ENCODE measurements at regions not wholly inside any gene's neighbourhood (a gene's known extent, or its start where the extent isn't known, plus 50 kb on each side); places are given as distances from the start of the nearest gene placed in this dataset.

DNA sequence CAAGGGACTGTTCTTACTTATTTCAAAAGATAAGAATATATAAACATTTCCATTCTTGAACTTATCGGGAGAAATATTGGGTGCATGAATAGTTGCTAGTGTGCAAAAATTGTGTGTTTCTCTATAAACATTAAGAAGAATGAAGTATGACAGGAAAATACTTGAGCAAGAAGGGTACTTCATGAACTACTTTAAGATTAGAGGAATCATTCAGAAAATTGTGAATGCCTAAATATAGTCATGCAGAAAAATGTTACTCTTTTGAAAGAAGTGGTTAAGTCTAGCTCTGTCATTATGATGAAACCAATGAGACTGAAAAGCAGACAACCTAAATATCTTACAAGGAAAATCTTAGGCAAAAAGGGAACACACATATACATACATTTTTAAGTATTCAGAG, 207.8 kb upstream of the PCDH18 start:
- H2AFZ ChIP-seq (ENCODE audit: low read depth, low read length): no peak overlapping the region
- ATAC-seq (ENCODE audit: insufficient read depth, low read depth): no peak
- H3K36me3 ChIP-seq (ENCODE audit: insufficient read depth, low read length): no peaks in the 10 kb centered on the region
- no peaks in the 10 kb centered on the region for H3K27me3 ChIP-seq (ENCODE audit: insufficient read depth, low read length, poor library complexity)
- no peak for TF ChIP-seq EZH2 (IDR thresholded peaks at IDR 0.05; ENCODE audit: borderline replicate concordance, low read depth, low read length, severe bottlenecking)
- TF ChIP-seq, protein P1, sequence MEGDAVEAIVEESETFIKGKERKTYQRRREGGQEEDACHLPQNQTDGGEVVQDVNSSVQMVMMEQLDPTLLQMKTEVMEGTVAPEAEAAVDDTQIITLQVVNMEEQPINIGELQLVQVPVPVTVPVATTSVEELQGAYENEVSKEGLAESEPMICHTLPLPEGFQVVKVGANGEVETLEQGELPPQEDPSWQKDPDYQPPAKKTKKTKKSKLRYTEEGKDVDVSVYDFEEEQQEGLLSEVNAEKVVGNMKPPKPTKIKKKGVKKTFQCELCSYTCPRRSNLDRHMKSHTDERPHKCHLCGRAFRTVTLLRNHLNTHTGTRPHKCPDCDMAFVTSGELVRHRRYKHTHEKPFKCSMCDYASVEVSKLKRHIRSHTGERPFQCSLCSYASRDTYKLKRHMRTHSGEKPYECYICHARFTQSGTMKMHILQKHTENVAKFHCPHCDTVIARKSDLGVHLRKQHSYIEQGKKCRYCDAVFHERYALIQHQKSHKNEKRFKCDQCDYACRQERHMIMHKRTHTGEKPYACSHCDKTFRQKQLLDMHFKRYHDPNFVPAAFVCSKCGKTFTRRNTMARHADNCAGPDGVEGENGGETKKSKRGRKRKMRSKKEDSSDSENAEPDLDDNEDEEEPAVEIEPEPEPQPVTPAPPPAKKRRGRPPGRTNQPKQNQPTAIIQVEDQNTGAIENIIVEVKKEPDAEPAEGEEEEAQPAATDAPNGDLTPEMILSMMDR (IDR thresholded peaks at IDR 0.05; ENCODE audit: borderline replicate concordance, extremely low read depth, low read length, poor library complexity, severe bottlenecking): no peak
- no peak overlapping the region for H3K4me3 ChIP-seq (ENCODE audit: low read depth in 1 of 2, low read length in 2 of 2)
- H3K79me2 ChIP-seq (ENCODE audit: insufficient read depth, low read length): no peaks in the 10 kb centered on the region
- no peaks in the 10 kb centered on the region for H3K9me3 ChIP-seq (ENCODE audit: insufficient read depth, low read length, severe bottlenecking)
- DNase-seq: no peak
- no peaks in the 10 kb centered on the region for H4K20me1 ChIP-seq (ENCODE audit: insufficient read depth, low read length)
- H3K9ac ChIP-seq (ENCODE audit: low read depth, low read length): no peak overlapping the region
- no peak overlapping the region for H3K27ac ChIP-seq (ENCODE audit: low read length)
- H3K4me2 ChIP-seq (ENCODE audit: insufficient read depth, low read length): no peak overlapping the region
- H3K4me1 ChIP-seq (ENCODE audit: insufficient read depth, low read length): no peaks in the 10 kb centered on the region

DNA sequence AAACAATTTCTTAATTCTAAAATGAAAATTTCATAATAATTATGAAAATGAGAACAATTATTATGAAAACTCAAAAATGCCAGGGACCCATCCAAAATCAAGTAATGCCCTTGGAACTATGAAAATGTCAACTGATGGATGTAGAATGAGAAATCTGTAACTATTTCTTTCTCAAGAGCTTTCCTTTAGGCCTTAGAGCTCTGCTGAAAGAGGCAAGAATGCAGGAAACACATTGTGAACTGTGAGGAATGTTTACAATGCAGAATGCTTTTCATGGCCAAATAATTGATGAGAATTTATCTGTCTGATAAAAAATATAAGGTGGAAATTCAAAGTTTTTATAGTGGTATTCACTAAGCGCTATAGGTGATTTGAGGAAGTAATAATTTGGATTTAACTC, 207.1 kb upstream of the PCDH18 start:
- Histone ChIP-seq H3K9me3 (ENCODE audit: insufficient read depth, low read length, severe bottlenecking) (no peaks in the 10 kb centered on the region), H3K27ac (ENCODE audit: low read length) (no peak overlapping the region), H3K4me1 (ENCODE audit: insufficient read depth, low read length) (no peaks in the 10 kb centered on the region), H2AFZ (ENCODE audit: low read depth, low read length) (no peak overlapping the region), H3K4me3 (ENCODE audit: low read depth in 1 of 2, low read length in 2 of 2) (no peak overlapping the region), H4K20me1 (ENCODE audit: insufficient read depth, low read length) (no peaks in the 10 kb centered on the region), H3K79me2 (ENCODE audit: insufficient read depth, low read length) (no peaks in the 10 kb centered on the region), H3K27me3 (ENCODE audit: insufficient read depth, low read length, poor library complexity) (no peaks in the 10 kb centered on the region), H3K4me2 (ENCODE audit: insufficient read depth, low read length) (no peak overlapping the region), H3K9ac (ENCODE audit: low read depth, low read length) (no peak overlapping the region), H3K36me3 (ENCODE audit: insufficient read depth, low read length) (no peaks in the 10 kb centered on the region)
- DNase-seq (no peak), ATAC-seq (ENCODE audit: insufficient read depth, low read depth) (no peak)
- TF ChIP-seq, protein P1 (IDR thresholded peaks at IDR 0.05; ENCODE audit: borderline replicate concordance, extremely low read depth, low read length, poor library complexity, severe bottlenecking): no peak

DNA sequence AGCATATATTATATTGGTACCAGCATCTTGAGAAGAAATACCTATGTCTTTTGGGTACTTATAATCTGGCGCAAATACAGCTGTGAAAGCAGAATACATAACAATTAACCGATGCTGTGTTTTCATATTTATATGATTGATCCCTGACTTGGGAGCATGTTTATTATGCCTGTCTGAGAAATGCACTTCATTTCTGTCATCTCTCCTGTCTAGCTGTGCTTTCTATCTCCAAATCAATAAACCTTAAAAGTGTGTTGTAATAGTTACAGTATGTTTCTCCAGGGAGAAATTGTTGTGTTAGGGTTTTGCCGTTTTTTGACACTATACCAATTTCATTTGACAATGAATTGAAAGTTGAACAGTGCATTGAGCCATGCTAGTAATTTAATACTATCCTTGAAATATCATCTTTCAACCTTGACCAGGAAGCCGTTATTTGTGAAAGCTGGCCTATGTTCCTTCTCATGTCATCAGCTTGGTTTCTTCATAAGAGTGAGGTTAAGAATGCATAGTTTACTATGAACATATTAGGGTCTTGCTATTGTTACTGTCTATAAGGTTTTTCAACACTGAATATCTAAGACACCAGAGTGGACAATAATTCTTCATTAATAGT, 206.2 kb upstream of the PCDH18 start:
- DNase-seq (no peak), ATAC-seq (ENCODE audit: insufficient read depth, low read depth) (no peak)
- Histone ChIP-seq H3K79me2 (ENCODE audit: insufficient read depth, low read length) (no peaks in the 10 kb centered on the region), H3K27me3 (ENCODE audit: insufficient read depth, low read length, poor library complexity) (no peaks in the 10 kb centered on the region), H4K20me1 (ENCODE audit: insufficient read depth, low read length) (no peaks in the 10 kb centered on the region), H3K4me3 (ENCODE audit: low read depth in 1 of 2, low read length in 2 of 2) (no peak overlapping the region), H3K27ac (ENCODE audit: low read length) (no peak overlapping the region), H3K4me1 (ENCODE audit: insufficient read depth, low read length) (no peaks in the 10 kb centered on the region), H3K4me2 (ENCODE audit: insufficient read depth, low read length) (no peak overlapping the region), H2AFZ (ENCODE audit: low read depth, low read length) (no peak overlapping the region), H3K9me3 (ENCODE audit: insufficient read depth, low read length, severe bottlenecking) (no peaks in the 10 kb centered on the region), H3K36me3 (ENCODE audit: insufficient read depth, low read length) (no peaks in the 10 kb centered on the region), H3K9ac (ENCODE audit: low read depth, low read length) (no peak overlapping the region)
- TF ChIP-seq, protein P1 (IDR thresholded peaks at IDR 0.05; ENCODE audit: borderline replicate concordance, extremely low read depth, low read length, poor library complexity, severe bottlenecking): no peak
- TF ChIP-seq EZH2 (IDR thresholded peaks at IDR 0.05; ENCODE audit: borderline replicate concordance, low read depth, low read length, severe bottlenecking): no peak
